Left lung (tissue), 4 donors: ENCODE measurements at regions not wholly inside any gene's neighbourhood (a gene's known extent, or its start where the extent isn't known, plus 50 kb on each side); places are given as distances from the start of the nearest gene placed in this dataset.
A peak's percentile ranks its signal among the peaks of the same experiment; 100 is the strongest.

Source experiments
- ATAC-seq: fragments of 200-7000 bp; cut with Tn5 transposase; one replicate; pipeline ENCODE4 v1.9.1; 2020; ENCODE audit warnings: moderate library complexity
- DNase-seq, 4 donors: peaks; one replicate each; pipeline ENCODE4 v3.0.0-alpha.2; 2013 to 2020
- H3K27ac ChIP-seq, 2 donors: fragments of 200-600 bp; sonication (generic) in 1 of 2; one replicate each; pipeline versions ENCODE4 v1.5.0 to v1.8.0; 2020 to 2021
- H3K27me3 ChIP-seq, 2 donors: fragments of 200-600 bp; sonication (generic) in 1 of 2; one replicate each; pipeline versions ENCODE4 v1.5.0 to v1.8.0; 2020 to 2021
- H3K36me3 ChIP-seq, 2 donors: fragments of 200-600 bp; sonication (generic) in 1 of 2; one replicate each; pipeline versions ENCODE4 v1.5.0 to v1.8.0; 2020 to 2021
- H3K4me1 ChIP-seq, 2 donors: fragments of 200-600 bp; one replicate each; pipeline ENCODE4 v1.8.0; 2021
- H3K4me3 ChIP-seq, 2 donors: fragments of 200-600 bp; sonication (generic) in 1 of 2; one replicate each; pipeline versions ENCODE4 v1.5.0 to v1.8.0; 2020 to 2021; ENCODE audit warnings: mild to moderate bottlenecking in 1 of 2
- H3K9me3 ChIP-seq, 2 donors: fragments of 200-600 bp; sonication (generic) in 1 of 2; one replicate each; pipeline versions ENCODE4 v1.5.0 to v1.8.0; 2020 to 2021
- CTCF ChIP-seq, 2 donors: fragments of 200-600 bp; sonication (generic) in 1 of 2; IDR thresholded peaks; one replicate each; pipeline versions ENCODE4 v1.5.0 to v1.8.0; 2021; ENCODE audit warnings: antibody characterized with exemption in 2 of 2
- intact Hi-C, 2 donors: fragments of 100-400 bp; cut with DNase I; formaldehyde crosslinking; loops; one replicate each; pipeline versions ENCODE4 v1.11.2 to v1.14.2; 2022
- donor health status: DM: no; HTN: yes; CAD: no.
- donor health status: DM: no; HTN: no; CAD: no.

GRCh38 chr18:39938676-39939608 lies 2016.1 kb upstream of the PIK3C3 start:
- peak in 2 of 4 donors; percentile 36 to 64 for DNase-seq
- no peak for TF ChIP-seq CTCF (IDR thresholded peaks at IDR 0.05)
- no peak for ATAC-seq
- H3K9me3 ChIP-seq = no peaks in the 10 kb centered on the region
- no peak overlapping the region for H3K4me3 ChIP-seq
- intact Hi-C loops = no loop called here
- H3K27me3 ChIP-seq = no peaks in the 10 kb centered on the region
- no peaks in the 10 kb centered on the region for H3K36me3 ChIP-seq
- no peak overlapping the region for H3K27ac ChIP-seq
- no peaks in the 10 kb centered on the region for H3K4me1 ChIP-seq

DNA sequence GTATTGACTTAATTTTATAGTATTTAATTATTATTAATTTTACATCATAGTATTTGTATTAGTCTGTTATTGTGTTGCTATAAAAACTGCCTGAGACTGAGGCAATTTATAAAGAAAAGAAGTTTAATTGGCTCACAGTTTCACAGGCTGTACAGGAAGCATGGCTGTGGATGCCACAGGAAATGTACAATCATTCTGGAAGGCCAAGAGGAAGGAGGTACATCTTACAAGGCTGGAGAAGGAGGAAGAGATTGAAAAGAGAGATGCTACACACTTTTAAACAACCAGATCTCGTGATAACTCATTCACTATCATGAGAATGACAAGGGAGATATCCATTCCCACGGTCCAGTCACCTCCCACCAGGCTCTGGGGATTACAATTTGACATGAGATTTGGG lies 2019.4 kb upstream of the PIK3C3 start:
- H3K27me3 ChIP-seq = no peaks in the 10 kb centered on the region
- ATAC-seq = no peak
- TF ChIP-seq CTCF (IDR thresholded peaks at IDR 0.05) = no peak
- no peaks in the 10 kb centered on the region for H3K4me1 ChIP-seq
- H3K36me3 ChIP-seq = no peaks in the 10 kb centered on the region
- intact Hi-C loops = no loop called here
- H3K4me3 ChIP-seq = no peak overlapping the region
- H3K9me3 ChIP-seq = peaks cover 0 to 2% of the 10 kb centered on the region in 2 donors
- no peak for DNase-seq
- no peak overlapping the region for H3K27ac ChIP-seq

GRCh38 chr18:39918847-39919246 lies 2036.2 kb upstream of the PIK3C3 start:
- ATAC-seq = no peak

DNA sequence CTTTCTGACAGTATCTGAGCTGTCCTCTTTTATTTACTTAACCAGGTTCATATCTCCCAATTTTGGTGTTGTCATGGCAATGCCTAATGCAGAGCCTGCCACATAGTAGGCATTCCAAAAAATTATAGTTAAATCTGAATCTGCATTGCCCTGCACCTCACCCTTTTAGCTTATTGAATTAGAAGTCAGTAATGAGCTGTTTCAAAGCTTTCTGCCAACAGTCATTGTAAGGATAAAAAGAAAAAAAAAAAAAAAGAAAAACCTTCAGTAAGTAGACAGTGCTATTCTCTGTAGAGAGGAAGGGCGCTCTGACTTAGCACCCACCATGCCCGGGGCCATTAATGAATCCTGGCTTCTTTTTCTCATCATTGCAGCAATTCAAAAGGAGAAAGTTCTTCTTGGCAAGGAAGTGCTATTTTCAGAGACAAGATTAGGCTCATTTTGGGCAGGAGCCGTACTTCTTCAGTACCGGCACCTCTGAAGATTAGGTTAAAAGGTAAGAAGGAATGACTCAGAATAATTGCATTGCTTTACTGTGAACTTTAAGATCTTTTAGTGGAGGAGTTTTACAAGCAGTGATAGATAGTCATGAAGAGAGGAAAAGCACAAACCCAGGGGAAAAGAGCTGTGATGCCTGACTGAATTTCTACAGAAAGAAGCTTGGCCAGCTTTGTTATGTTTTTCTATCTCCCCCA lies 2041.2 kb upstream of the PIK3C3 start:
- Histone ChIP-seq H3K36me3 (no peaks in the 10 kb centered on the region), H3K27me3 (no peaks in the 10 kb centered on the region), H3K9me3 (peaks cover 0 to 25% of the 10 kb centered on the region in 2 donors), H3K27ac (no peak overlapping the region), H3K4me3 (no peak overlapping the region), H3K4me1 (no peaks in the 10 kb centered on the region)
- ATAC-seq (no peak), DNase-seq (no peak)
- intact Hi-C loops = no loop called here
- no peak for TF ChIP-seq CTCF (IDR thresholded peaks at IDR 0.05)

More at GRCh38 chr18:39918847-39919246, 2036.2 kb upstream of the PIK3C3 start:
- TF ChIP-seq CTCF (IDR thresholded peaks at IDR 0.05) = no peak
- intact Hi-C loops = no loop called here
- no peak overlapping the region for H3K4me3 ChIP-seq
- H3K36me3 ChIP-seq = no peaks in the 10 kb centered on the region
- H3K9me3 ChIP-seq = no peaks in the 10 kb centered on the region
- no peaks in the 10 kb centered on the region for H3K4me1 ChIP-seq
- H3K27ac ChIP-seq = no peak overlapping the region
- DNase-seq = no peak
- no peaks in the 10 kb centered on the region for H3K27me3 ChIP-seq

DNA sequence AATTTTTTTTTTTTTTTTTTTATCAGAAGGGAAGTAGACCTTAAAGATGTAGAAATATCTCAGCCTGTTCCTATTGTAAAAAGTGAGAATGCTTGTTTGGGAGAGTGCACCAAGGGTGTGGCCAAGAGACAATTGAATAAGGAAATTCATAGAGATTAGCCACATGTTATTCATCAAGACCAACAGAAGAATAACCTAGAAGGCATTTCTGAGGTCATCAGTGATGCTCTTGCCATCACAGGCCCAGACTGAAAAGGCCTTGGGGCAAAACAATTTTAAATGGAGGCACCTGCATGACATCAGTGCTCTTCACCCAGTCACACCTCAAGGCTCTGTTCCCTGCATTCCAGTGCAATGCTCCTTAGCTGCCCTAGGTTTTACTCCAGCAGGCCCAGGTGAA lies 2043.3 kb upstream of the PIK3C3 start:
- H3K27ac ChIP-seq = no peak overlapping the region
- no peaks in the 10 kb centered on the region for H3K27me3 ChIP-seq
- H3K4me1 ChIP-seq = no peaks in the 10 kb centered on the region
- no peak for TF ChIP-seq CTCF (IDR thresholded peaks at IDR 0.05)
- H3K9me3 ChIP-seq = peaks cover 0 to 25% of the 10 kb centered on the region in 2 donors
- DNase-seq (no peak), ATAC-seq (no peak)
- no peak overlapping the region for H3K4me3 ChIP-seq
- no peaks in the 10 kb centered on the region for H3K36me3 ChIP-seq
- intact Hi-C loops = no loop called here
